Right lobe of liver (tissue), 6 donors: ENCODE measurements at regions not wholly inside any gene's neighbourhood (a gene's known extent, or its start where the extent isn't known, plus 50 kb on each side); places are given as distances from the start of the nearest gene placed in this dataset.

Experiments
- ATAC-seq, 4 donors: fragments of 200-7000 bp; cut with Tn5 transposase; one replicate each; pipeline ENCODE4 v1.9.1; 2020; ENCODE audit warnings: mild to moderate bottlenecking in 4 of 4, moderate library complexity in 4 of 4
- DNase-seq, 3 donors: peaks; one replicate each; pipeline ENCODE4 v3.0.0-alpha.2; 2020
- H3K27ac ChIP-seq, 3 donors: fragments of 200-600 bp; one replicate each; pipeline ENCODE4 v1.8.0; 2022
- H3K27me3 ChIP-seq, 2 donors: fragments of 200-600 bp; one replicate each; pipeline ENCODE4 v1.8.0; 2022
- H3K36me3 ChIP-seq, 4 donors: fragments of 200-600 bp; sonication (generic) in 1 of 4; one replicate each; pipeline versions ENCODE4 v1.5.1 to v1.8.0; 2017 to 2022; ENCODE audit warnings: control low read depth in 1 of 4
- H3K4me1 ChIP-seq, 4 donors: fragments of 200-600 bp; sonication (generic) in 1 of 4; one replicate each; pipeline versions ENCODE4 v1.5.1 to v1.8.0; 2017 to 2022; ENCODE audit warnings: control low read depth in 1 of 4
- H3K4me3 ChIP-seq, 3 donors: fragments of 200-600 bp; one replicate each; pipeline ENCODE4 v1.8.0; 2022
- H3K9me3 ChIP-seq, 4 donors: fragments of 200-600 bp; sonication (generic) in 1 of 4; one replicate each; pipeline versions ENCODE4 v1.5.1 to v1.8.0; 2017 to 2022; ENCODE audit warnings: control low read depth in 1 of 4
- POLR2A ChIP-seq: fragments of 450-650 bp; IDR thresholded peaks from one replicate; pipeline ENCODE4 v1.6.1; 2017; ENCODE audit warnings: antibody characterized with exemption, mild to moderate bottlenecking
- WGBS: methylation state at CpG from one replicate; pipeline ENCODE4 v1.1.6; 2018; ENCODE audit warnings: low coverage, low lambda C conversion rate; ENCODE audit not compliant: insufficient coverage; ENCODE audit errors: missing lambda C conversion rate; 5-methylcytosine and 5-hydroxymethylcytosine counted together
- intact Hi-C, 2 donors: fragments of 100-400 bp; cut with DNase I; formaldehyde crosslinking; loops; one replicate each; pipeline versions ENCODE4 v1.11.2 to v1.14.1; 2022
- TF ChIP-seq, protein P1 (sequence below), 4 donors: fragments of 200-600 bp in 3 of 4; fragments of 450-650 bp in 1 of 4; IDR thresholded peaks; one replicate each; pipeline versions ENCODE4 v1.5.1 to v1.8.0; 2016 to 2022; ENCODE audit warnings: antibody characterized with exemption in 4 of 4, mild to moderate bottlenecking in 2 of 4
- donor health status: DM: no; HTN: yes; CAD: no.
- donor health status: DM: no; HTN: no; CAD: no.
- donor health status: DM: no; HTN: no; CAD: no.
- donor health status: DM: no; HTN: yes; CAD: no.
- donor health status: DM: no; HTN: yes; CAD: no.

GRCh38 chr12:131258398-131258797, 304.7 kb downstream of the ADGRD1 start:
- Histone ChIP-seq H3K4me3 (no peak overlapping the region), H3K4me1 (no peaks in the 10 kb centered on the region), H3K9me3 (no peaks in the 10 kb centered on the region), H3K36me3 (no peaks in the 10 kb centered on the region), H3K27ac (no peak overlapping the region), H3K27me3 (no peaks in the 10 kb centered on the region)
- ATAC-seq (no peak), DNase-seq (no peak)
- intact Hi-C loops, result no loop called here
- TF ChIP-seq, protein P1, sequence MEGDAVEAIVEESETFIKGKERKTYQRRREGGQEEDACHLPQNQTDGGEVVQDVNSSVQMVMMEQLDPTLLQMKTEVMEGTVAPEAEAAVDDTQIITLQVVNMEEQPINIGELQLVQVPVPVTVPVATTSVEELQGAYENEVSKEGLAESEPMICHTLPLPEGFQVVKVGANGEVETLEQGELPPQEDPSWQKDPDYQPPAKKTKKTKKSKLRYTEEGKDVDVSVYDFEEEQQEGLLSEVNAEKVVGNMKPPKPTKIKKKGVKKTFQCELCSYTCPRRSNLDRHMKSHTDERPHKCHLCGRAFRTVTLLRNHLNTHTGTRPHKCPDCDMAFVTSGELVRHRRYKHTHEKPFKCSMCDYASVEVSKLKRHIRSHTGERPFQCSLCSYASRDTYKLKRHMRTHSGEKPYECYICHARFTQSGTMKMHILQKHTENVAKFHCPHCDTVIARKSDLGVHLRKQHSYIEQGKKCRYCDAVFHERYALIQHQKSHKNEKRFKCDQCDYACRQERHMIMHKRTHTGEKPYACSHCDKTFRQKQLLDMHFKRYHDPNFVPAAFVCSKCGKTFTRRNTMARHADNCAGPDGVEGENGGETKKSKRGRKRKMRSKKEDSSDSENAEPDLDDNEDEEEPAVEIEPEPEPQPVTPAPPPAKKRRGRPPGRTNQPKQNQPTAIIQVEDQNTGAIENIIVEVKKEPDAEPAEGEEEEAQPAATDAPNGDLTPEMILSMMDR (IDR thresholded peaks at IDR 0.05), result no peak
- no peak for TF ChIP-seq POLR2A
- WGBS, result 71% methylated on average over 8 of the region's 8 CpGs

DNA sequence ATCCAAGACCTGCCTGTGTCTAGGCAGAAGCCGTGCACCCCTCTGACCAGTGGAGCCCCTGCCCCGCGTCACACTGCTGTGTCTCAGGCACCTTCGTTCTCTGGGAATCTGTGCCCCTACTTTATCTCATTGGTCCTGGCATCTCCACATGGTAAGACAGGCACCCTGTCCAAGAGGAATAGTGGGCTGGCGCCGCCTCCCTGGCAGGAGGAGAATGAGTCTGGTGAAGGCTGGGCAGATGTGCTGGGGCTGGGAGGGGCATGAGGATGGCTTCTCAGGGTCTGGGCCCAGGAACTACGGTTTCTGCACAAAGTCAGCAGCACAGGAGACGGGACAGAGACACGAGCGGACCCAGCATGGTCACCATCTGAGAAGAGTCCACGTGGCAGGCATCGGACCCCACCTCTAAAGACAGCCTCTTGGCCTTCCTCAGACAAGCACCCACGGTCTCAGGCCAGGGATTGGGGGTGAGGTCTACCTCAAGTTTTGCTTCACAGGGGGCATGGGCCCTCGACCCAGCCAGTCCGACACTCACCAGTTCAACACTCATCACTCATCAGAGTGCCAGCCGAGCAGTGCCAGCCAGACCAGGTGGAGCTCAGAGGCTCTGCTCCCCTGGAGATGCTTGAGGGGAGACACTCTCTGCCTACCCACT, 306.7 kb downstream of the ADGRD1 start:
- ATAC-seq (no peak), DNase-seq (peak in 1 of 3 donors; percentile 41)
- Histone ChIP-seq H3K9me3 (no peaks in the 10 kb centered on the region), H3K4me1 (no peaks in the 10 kb centered on the region), H3K36me3 (no peaks in the 10 kb centered on the region), H3K27ac (no peak overlapping the region), H3K27me3 (no peaks in the 10 kb centered on the region), H3K4me3 (no peak overlapping the region)
- WGBS, result 72% methylated on average over 3 of the region's 16 CpGs
- no peak for TF ChIP-seq POLR2A
- TF ChIP-seq, protein P1 (IDR thresholded peaks at IDR 0.05), result no peak
- intact Hi-C loops, result no loop called here

DNA sequence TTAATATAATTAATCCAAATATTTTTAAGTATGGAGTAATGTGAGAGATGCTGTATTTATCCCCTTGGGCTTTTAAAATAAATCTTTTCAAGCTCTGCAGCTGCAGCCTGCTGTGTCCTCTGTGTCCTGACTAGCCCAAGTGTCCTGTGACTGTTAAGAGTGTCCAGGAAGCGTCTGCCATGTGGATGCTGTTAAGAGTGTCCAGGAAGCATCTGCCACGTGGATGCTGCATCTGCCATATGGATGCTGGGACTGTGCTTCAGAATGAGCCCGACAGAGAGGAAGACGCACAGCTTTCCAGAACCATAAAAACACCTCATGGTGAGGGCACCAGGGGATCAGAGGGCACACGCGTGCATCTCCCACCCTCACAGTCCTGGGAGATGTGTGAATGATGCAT, 307.2 kb downstream of the ADGRD1 start:
- H3K27ac ChIP-seq, result no peak overlapping the region
- H3K9me3 ChIP-seq, result no peaks in the 10 kb centered on the region
- no peaks in the 10 kb centered on the region for H3K36me3 ChIP-seq
- WGBS, result 48% methylated on average over 3 of the region's 6 CpGs
- no peak for TF ChIP-seq POLR2A
- TF ChIP-seq, protein P1 (IDR thresholded peaks at IDR 0.05), result no peak
- H3K27me3 ChIP-seq, result no peaks in the 10 kb centered on the region
- H3K4me3 ChIP-seq, result no peak overlapping the region
- no peak for ATAC-seq
- no peaks in the 10 kb centered on the region for H3K4me1 ChIP-seq
- intact Hi-C loops, result no loop called here
- DNase-seq, result peak in 1 of 3 donors; percentile 7

GRCh38 chr12:131261906-131262305, 308.2 kb downstream of the ADGRD1 start:
- WGBS, result 76% methylated on average over 13 of the region's 17 CpGs
- Histone ChIP-seq H3K36me3 (no peaks in the 10 kb centered on the region), H3K9me3 (no peaks in the 10 kb centered on the region), H3K4me3 (no peak overlapping the region), H3K27me3 (no peaks in the 10 kb centered on the region), H3K4me1 (no peaks in the 10 kb centered on the region), H3K27ac (no peak overlapping the region)
- intact Hi-C loops, result no loop called here
- ATAC-seq, result no peak
- no peak for TF ChIP-seq POLR2A
- TF ChIP-seq, protein P1 (IDR thresholded peaks at IDR 0.05), result no peak
- peak in 1 of 3 donors; percentile 38 for DNase-seq

DNA sequence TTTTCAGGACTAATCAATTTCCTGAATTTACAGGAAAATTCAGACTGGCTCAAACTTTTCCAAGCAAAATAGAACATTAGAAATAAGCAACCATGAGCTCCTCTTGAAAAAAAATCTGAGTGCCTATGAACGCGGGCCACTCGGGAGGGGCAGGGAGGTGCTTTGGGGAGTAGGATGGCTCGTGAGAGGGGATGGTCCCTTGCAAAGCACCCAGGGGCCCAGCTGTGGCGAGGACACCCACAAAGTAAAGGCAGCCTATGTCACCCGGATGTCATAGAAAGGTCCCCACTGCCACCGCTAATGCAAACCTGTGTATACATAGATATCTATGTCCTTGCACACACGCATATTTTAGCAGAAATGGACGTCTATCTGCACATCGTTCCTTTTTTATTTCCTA, 309.9 kb downstream of the ADGRD1 start:
- DNase-seq (no peak), ATAC-seq (no peak)
- no peak overlapping the region for H3K4me3 ChIP-seq
- no peaks in the 10 kb centered on the region for H3K4me1 ChIP-seq
- intact Hi-C loops, result no loop called here
- no peak overlapping the region for H3K27ac ChIP-seq
- no peaks in the 10 kb centered on the region for H3K36me3 ChIP-seq
- no peak for TF ChIP-seq POLR2A
- TF ChIP-seq, protein P1 (IDR thresholded peaks at IDR 0.05), result no peak
- WGBS, result 61% methylated on average over 6 of the region's 10 CpGs
- no peaks in the 10 kb centered on the region for H3K9me3 ChIP-seq
- no peaks in the 10 kb centered on the region for H3K27me3 ChIP-seq
